ENCODE measurements at regions not wholly inside any gene's neighbourhood (a gene's known extent, or its start where the extent isn't known, plus 50 kb on each side); places are given as distances from the start of the nearest gene placed in this dataset.

DNA sequence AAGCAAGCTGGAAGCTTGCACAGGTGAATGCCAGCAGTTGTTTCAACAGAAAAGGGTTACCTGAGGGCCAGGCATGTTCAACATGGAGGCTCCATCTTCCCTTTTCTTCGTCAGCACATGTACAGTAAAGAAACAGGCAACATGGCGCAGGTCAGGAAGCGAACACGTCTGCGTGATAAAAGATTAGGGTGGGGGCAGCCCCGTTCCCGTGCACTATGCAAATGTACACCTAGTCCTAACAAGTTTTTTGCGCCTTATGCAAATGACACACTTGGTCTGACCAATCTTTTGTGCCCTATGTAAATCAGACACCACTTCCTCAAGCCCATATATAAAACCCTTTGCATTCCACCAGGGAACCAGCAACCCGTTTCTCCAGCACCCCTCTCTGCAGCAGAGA is 452.1 kb upstream of the PTPRD start:
- Histone ChIP-seq H3K4me3 (ENCODE audit: low read length) (no peak overlapping the region), H3K36me3 (ENCODE audit: control insufficient read depth, low read depth, low read length) (no peaks in the 10 kb centered on the region), H3K27ac (ENCODE audit: low read length) (no peak overlapping the region), H3K9me3 (ENCODE audit: control insufficient read depth, low read depth, low read length) (no peaks in the 10 kb centered on the region), H3K4me1 (ENCODE audit: control insufficient read depth, low read depth, low read length) (peaks cover 5% of the 10 kb centered on the region), H3K27me3 (ENCODE audit: control insufficient read depth, insufficient read depth, low read length) (no peaks in the 10 kb centered on the region), H3K9ac (ENCODE audit: low read length) (no peak overlapping the region)

DNA sequence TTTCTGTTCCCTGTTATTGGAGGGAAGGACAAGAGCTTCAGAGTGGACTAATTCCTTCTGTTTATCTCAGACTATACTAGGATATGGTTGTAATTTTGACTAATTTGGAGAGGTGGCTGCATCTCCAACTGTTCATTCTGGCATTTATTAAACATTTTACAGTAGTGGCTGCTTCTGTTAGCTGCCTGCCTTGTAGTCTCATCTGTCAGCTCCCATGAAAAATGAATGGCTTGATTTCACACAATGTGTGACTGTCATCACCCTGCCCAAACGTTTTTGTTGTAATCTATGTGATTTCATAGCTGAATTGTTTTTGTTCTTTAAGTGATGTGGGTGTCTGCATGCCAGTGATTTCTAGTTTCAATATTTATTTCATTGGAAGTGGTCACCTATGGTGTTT is 459.4 kb upstream of the PTPRD start:
- Histone ChIP-seq H3K27ac (ENCODE audit: low read length) (no peak overlapping the region), H3K4me1 (ENCODE audit: control insufficient read depth, low read depth, low read length) (no peaks in the 10 kb centered on the region), H3K36me3 (ENCODE audit: control insufficient read depth, low read depth, low read length) (no peaks in the 10 kb centered on the region), H3K9me3 (ENCODE audit: control insufficient read depth, low read depth, low read length) (no peaks in the 10 kb centered on the region), H3K4me3 (ENCODE audit: low read length) (no peak overlapping the region), H3K27me3 (ENCODE audit: control insufficient read depth, insufficient read depth, low read length) (no peaks in the 10 kb centered on the region), H3K9ac (ENCODE audit: low read length) (no peak overlapping the region)

DNA sequence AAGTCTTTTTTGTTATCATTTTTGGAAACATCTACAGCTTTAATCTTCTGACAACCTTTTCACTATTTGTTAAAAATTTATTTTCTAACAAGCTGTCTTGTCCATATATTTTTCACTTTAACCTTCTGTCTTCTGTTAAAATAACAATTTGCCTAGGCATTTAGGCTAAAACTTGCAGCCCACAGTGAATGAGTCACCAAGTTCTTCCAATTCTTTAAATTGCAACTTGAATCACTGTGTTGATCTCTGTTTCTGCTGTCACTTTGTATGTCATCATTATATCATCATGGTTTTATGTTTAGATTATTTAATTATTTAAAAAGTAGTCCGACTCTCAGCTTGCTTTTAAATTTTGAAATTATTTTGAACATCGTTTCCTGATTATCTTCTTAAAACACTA is 473.8 kb upstream of the PTPRD start:
- Histone ChIP-seq H3K4me1 (ENCODE audit: control insufficient read depth, low read depth, low read length) (no peaks in the 10 kb centered on the region), H3K9me3 (ENCODE audit: control insufficient read depth, low read depth, low read length) (no peaks in the 10 kb centered on the region)

DNA sequence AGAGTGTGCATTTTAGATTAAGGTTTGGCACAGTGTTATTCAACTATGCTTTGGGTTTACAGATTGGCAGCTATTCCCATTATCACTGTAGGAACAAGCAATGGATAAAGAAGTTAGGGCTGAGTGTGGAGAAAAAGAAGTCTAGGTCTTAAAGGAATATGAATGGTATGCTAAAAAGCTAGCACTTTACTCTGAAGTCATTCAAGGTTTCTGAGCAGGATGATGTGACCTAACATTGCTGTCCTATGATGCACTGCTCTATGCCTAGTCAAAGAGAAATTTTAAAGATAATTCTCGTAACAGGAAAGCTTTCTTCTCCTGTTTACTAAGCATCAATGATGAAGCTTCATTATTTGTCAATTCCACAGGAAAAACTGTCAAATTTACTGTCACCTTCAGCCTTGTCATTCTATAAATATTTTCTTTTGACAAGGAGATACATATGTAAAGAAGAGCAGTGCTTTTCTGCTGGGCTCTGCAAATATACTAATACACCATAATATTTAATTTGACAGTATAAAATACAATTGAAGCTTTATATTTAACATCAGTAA is 476.1 kb upstream of the PTPRD start:
- Histone ChIP-seq H3K27me3 (ENCODE audit: control insufficient read depth, insufficient read depth, low read length) (no peaks in the 10 kb centered on the region), H3K4me3 (ENCODE audit: low read length) (no peak overlapping the region), H3K9me3 (ENCODE audit: control insufficient read depth, low read depth, low read length) (no peaks in the 10 kb centered on the region), H3K4me1 (ENCODE audit: control insufficient read depth, low read depth, low read length) (peaks cover 8% of the 10 kb centered on the region), H3K27ac (ENCODE audit: low read length) (no peak overlapping the region), H3K36me3 (ENCODE audit: control insufficient read depth, low read depth, low read length) (no peaks in the 10 kb centered on the region), H3K9ac (ENCODE audit: low read length) (no peak overlapping the region)

More for the DNA sequence above, 473.8 kb upstream of the PTPRD start:
- Histone ChIP-seq H3K27me3 (ENCODE audit: control insufficient read depth, insufficient read depth, low read length) (no peaks in the 10 kb centered on the region), H3K9ac (ENCODE audit: low read length) (no peak overlapping the region), H3K27ac (ENCODE audit: low read length) (no peak overlapping the region), H3K4me3 (ENCODE audit: low read length) (no peak overlapping the region), H3K36me3 (ENCODE audit: control insufficient read depth, low read depth, low read length) (no peaks in the 10 kb centered on the region)

DNA sequence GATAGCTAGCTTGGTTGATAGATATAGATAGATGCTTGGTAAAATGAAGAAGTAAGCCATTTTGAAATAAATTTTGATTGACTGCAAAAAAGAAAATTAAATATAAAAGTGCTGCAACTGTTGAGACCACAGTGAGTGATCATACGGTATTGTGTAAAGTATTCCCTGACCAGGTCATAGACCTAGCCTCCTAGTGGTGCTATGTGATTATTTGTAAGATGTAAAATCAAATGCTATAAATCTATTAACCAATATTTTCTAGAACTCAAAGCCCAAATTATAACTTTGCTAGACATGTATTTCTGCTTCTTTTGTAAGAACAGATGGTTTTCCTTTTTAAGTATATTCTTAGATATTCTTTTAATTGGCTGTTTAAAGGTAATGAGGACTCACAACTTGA is 480.2 kb upstream of the PTPRD start:
- Histone ChIP-seq H3K4me3 (ENCODE audit: low read length) (no peak overlapping the region), H3K36me3 (ENCODE audit: control insufficient read depth, low read depth, low read length) (no peaks in the 10 kb centered on the region), H3K27ac (ENCODE audit: low read length) (no peak overlapping the region), H3K4me1 (ENCODE audit: control insufficient read depth, low read depth, low read length) (peaks cover 8% of the 10 kb centered on the region), H3K9ac (ENCODE audit: low read length) (no peak overlapping the region), H3K27me3 (ENCODE audit: control insufficient read depth, insufficient read depth, low read length) (no peaks in the 10 kb centered on the region), H3K9me3 (ENCODE audit: control insufficient read depth, low read depth, low read length) (no peaks in the 10 kb centered on the region)

DNA sequence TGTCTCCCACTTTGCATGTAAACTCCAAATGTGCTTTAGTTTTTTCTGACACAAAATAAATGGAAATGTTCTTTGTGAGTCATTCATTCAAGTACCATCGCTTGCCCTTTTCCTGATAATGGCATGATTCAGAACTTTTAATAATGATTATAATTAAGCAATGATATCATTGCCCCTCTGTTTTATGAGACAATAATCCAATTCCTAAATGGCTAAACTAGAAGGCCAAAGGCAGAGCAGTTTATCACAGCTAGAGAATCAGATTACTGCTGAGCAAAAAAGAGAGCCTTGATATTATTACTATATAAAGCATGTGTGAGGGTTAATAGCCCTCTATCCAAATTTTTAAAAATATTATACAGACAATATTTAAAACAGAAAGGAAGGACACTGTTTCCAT is 484.2 kb upstream of the PTPRD start:
- H3K27me3 ChIP-seq (ENCODE audit: control insufficient read depth, insufficient read depth, low read length), result no peaks in the 10 kb centered on the region
- no peak overlapping the region for H3K9ac ChIP-seq (ENCODE audit: low read length)
- H3K27ac ChIP-seq (ENCODE audit: low read length), result no peak overlapping the region
- H3K9me3 ChIP-seq (ENCODE audit: control insufficient read depth, low read depth, low read length), result no peaks in the 10 kb centered on the region
- H3K4me1 ChIP-seq (ENCODE audit: control insufficient read depth, low read depth, low read length), result peaks cover 8% of the 10 kb centered on the region
- H3K36me3 ChIP-seq (ENCODE audit: control insufficient read depth, low read depth, low read length), result no peaks in the 10 kb centered on the region
- no peak overlapping the region for H3K4me3 ChIP-seq (ENCODE audit: low read length)

DNA sequence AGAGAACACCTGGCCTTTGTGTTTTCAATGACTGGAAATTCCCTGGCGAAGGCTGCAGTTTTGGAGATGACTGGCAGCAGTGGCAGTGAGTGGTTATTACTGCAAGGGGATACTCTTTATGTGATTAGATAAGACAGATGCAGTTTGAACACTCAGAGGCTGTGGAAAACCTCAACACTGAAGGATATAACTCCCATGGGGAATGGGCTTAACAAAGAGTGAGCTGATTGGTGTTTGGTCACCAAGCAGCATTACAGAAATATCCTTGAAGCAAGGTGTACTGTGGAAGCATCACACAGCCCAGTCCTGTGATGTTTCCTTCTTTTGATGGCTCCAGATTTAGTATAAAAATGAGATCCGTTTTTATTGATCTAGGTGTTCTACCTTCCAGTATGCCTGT is 490.7 kb upstream of the PTPRD start:
- no peak overlapping the region for H3K27ac ChIP-seq (ENCODE audit: low read length)

DNA sequence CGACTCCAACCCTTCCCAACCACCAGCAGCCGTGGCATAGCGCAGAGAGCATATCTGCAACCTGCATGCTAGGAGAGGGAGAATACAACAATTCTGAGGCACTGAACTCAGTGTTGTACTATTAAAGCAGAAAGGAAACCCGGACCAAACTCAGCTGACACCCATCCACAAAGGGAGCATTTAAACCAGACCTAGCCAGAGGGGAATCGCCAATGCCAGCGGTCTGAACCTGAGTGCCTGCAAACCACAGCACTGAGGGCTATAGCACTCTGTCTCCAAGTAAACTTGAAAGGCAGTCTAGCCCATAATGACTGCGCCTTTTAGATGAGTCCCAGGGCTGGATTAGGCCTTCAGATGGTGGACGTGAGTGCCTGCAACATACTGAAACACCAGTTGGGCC is 494.4 kb upstream of the PTPRD start:
- H3K36me3 ChIP-seq (ENCODE audit: control insufficient read depth, low read depth, low read length), result no peaks in the 10 kb centered on the region
- no peak overlapping the region for H3K4me3 ChIP-seq (ENCODE audit: low read length)
- H3K27ac ChIP-seq (ENCODE audit: low read length), result no peak overlapping the region
- H3K9ac ChIP-seq (ENCODE audit: low read length), result no peak overlapping the region
- peaks cover 14% of the 10 kb centered on the region for H3K4me1 ChIP-seq (ENCODE audit: control insufficient read depth, low read depth, low read length)
- no peaks in the 10 kb centered on the region for H3K27me3 ChIP-seq (ENCODE audit: control insufficient read depth, insufficient read depth, low read length)
- no peaks in the 10 kb centered on the region for H3K9me3 ChIP-seq (ENCODE audit: control insufficient read depth, low read depth, low read length)

More for the DNA sequence above, 490.7 kb upstream of the PTPRD start:
- H3K4me1 ChIP-seq (ENCODE audit: control insufficient read depth, low read depth, low read length), result peaks cover 14% of the 10 kb centered on the region
- no peaks in the 10 kb centered on the region for H3K27me3 ChIP-seq (ENCODE audit: control insufficient read depth, insufficient read depth, low read length)
- H3K9ac ChIP-seq (ENCODE audit: low read length), result no peak overlapping the region
- H3K4me3 ChIP-seq (ENCODE audit: low read length), result no peak overlapping the region
- H3K36me3 ChIP-seq (ENCODE audit: control insufficient read depth, low read depth, low read length), result no peaks in the 10 kb centered on the region
- no peaks in the 10 kb centered on the region for H3K9me3 ChIP-seq (ENCODE audit: control insufficient read depth, low read depth, low read length)

DNA sequence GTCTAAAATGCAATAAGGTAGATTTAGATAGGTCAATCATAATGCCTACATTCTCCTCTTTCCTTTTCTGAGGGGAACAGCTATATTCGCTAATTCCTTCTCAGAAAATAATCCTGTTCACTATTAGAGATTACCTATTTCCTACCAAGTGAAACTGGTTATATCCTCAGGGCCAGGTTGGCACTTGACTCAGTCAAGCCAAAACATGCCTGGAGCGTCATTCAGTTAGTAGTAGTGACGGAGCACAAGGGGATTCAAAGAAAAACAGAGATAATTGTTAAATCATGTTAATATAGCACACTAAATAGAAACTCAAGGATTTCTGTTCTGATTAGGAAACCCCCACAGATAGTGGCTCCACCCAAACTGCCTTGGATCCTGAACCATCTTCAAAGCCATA is 515.4 kb upstream of the PTPRD start:
- H3K36me3 ChIP-seq (ENCODE audit: control insufficient read depth, low read depth, low read length), result no peaks in the 10 kb centered on the region
- no peak overlapping the region for H3K4me3 ChIP-seq (ENCODE audit: low read length)
- H3K9ac ChIP-seq (ENCODE audit: low read length), result no peak overlapping the region
- no peaks in the 10 kb centered on the region for H3K9me3 ChIP-seq (ENCODE audit: control insufficient read depth, low read depth, low read length)
- H3K27ac ChIP-seq (ENCODE audit: low read length), result no peak overlapping the region
- no peaks in the 10 kb centered on the region for H3K4me1 ChIP-seq (ENCODE audit: control insufficient read depth, low read depth, low read length)
- H3K27me3 ChIP-seq (ENCODE audit: control insufficient read depth, insufficient read depth, low read length), result no peaks in the 10 kb centered on the region

DNA sequence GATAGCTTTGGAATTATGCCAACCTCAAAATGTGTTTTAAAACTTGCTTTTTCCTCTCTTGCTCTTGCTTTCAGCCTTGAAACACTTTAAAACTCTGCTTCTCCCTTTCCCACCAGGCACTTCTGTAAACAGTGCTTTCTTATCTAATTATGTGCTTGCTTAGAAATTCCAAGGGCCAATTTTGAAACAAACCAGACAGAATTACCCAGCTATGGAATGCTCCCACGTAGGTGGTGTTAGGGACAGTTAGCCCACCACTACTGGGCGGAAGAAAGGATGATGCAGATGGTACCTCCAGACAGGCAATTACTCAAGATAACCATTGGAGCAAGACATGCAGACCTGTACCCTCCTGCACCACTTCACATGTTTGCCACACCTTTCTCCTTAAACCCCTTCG is 523.0 kb upstream of the PTPRD start:
- H3K27ac ChIP-seq (ENCODE audit: low read length), result no peak overlapping the region
- no peaks in the 10 kb centered on the region for H3K27me3 ChIP-seq (ENCODE audit: control insufficient read depth, insufficient read depth, low read length)
- no peak overlapping the region for H3K4me3 ChIP-seq (ENCODE audit: low read length)
- H3K36me3 ChIP-seq (ENCODE audit: control insufficient read depth, low read depth, low read length), result no peaks in the 10 kb centered on the region
- no peaks in the 10 kb centered on the region for H3K9me3 ChIP-seq (ENCODE audit: control insufficient read depth, low read depth, low read length)
- no peaks in the 10 kb centered on the region for H3K4me1 ChIP-seq (ENCODE audit: control insufficient read depth, low read depth, low read length)
- no peak overlapping the region for H3K9ac ChIP-seq (ENCODE audit: low read length)

DNA sequence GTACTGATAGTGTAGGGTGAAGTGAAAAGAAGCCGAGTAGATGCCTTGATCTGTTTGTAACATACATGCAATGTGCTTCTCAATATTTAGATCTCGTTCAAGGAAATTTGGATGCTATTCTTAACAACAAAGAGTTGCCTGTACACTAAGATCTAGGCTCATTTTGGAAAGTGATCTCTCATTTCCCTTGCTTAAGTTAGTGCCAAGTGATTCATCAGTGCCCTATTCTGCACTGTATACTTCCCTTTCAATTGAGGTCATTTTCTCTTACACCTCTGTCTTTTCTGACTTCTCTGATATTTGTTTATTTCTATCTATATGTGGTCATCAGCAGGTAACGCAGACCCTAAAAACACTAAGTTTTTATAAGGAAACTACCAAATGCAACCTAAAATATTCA is 528.6 kb upstream of the PTPRD start:
- Histone ChIP-seq H3K9ac (ENCODE audit: low read length) (no peak overlapping the region), H3K27ac (ENCODE audit: low read length) (no peak overlapping the region), H3K4me3 (ENCODE audit: low read length) (no peak overlapping the region), H3K9me3 (ENCODE audit: control insufficient read depth, low read depth, low read length) (no peaks in the 10 kb centered on the region), H3K4me1 (ENCODE audit: control insufficient read depth, low read depth, low read length) (no peaks in the 10 kb centered on the region), H3K36me3 (ENCODE audit: control insufficient read depth, low read depth, low read length) (no peaks in the 10 kb centered on the region), H3K27me3 (ENCODE audit: control insufficient read depth, insufficient read depth, low read length) (no peaks in the 10 kb centered on the region)

DNA sequence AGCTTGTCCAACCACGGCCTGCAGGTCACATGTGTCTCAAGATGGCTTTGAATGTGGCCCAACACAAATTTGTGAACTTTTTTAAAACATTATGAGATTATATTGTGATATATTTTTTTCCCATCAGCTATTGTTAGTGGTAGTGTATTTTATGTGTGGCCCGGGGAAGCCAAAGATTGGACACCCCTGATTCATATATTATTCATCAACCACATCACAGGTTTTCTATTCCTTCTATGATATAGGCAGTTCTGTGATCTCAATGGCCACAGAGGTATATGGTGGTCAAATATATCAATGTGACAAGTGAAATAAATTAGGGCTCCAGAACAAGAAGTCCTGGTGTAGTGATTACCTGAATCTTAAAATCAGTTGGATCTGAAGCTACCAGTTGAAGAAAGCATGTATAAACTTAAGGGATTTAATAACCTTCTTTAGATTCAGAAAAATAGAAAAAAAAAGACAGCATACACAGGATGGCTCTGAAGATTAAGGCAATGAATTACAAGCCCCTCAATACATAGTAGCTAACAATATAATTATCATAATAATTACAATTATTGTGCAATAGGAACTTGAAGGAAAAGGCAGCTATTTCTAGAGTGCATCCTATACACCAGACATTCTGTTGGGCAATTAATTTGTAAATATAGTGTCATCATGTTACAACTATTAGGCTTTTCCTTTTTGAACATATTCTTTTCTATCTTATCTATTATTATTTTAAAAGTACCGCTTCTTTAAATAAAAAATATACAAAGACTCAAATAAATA is 530.4 kb upstream of the PTPRD start:
- Histone ChIP-seq H3K9ac (ENCODE audit: low read length) (no peak overlapping the region), H3K9me3 (ENCODE audit: control insufficient read depth, low read depth, low read length) (no peaks in the 10 kb centered on the region), H3K4me3 (ENCODE audit: low read length) (no peak overlapping the region), H3K36me3 (ENCODE audit: control insufficient read depth, low read depth, low read length) (no peaks in the 10 kb centered on the region), H3K4me1 (ENCODE audit: control insufficient read depth, low read depth, low read length) (no peaks in the 10 kb centered on the region), H3K27ac (ENCODE audit: low read length) (no peak overlapping the region), H3K27me3 (ENCODE audit: control insufficient read depth, insufficient read depth, low read length) (no peaks in the 10 kb centered on the region)

Data from iPS-18a (cell line).